ENCODE measurements at regions not wholly inside any gene's neighbourhood (a gene's known extent, or its start where the extent isn't known, plus 50 kb on each side); places are given as distances from the start of the nearest gene placed in this dataset.

DNA sequence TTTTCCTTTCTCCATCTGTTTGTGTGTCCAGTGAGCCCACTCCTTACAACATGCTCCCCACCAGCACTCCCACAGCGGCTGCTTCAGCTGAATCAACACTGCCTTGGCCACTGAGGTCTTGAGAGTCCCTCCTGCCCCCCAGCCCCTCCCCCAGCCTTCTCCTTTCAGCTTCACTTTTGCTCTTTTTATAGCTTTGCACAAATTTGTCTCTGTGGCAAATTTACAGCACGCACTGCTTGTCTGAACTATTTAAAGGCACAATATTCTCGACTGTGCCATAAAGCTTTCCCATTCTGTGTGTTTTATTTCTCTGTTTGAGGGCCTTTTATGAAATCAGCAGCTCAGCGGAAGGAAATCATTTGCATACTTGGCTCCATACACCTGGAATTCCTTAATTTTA lies 579.3 kb downstream of the TOX3 start:
- FAIRE-seq = no peak

GRCh38 chr16:51960931-51961330 lies 586.0 kb downstream of the TOX3 start:
- FAIRE-seq = no peak

DNA sequence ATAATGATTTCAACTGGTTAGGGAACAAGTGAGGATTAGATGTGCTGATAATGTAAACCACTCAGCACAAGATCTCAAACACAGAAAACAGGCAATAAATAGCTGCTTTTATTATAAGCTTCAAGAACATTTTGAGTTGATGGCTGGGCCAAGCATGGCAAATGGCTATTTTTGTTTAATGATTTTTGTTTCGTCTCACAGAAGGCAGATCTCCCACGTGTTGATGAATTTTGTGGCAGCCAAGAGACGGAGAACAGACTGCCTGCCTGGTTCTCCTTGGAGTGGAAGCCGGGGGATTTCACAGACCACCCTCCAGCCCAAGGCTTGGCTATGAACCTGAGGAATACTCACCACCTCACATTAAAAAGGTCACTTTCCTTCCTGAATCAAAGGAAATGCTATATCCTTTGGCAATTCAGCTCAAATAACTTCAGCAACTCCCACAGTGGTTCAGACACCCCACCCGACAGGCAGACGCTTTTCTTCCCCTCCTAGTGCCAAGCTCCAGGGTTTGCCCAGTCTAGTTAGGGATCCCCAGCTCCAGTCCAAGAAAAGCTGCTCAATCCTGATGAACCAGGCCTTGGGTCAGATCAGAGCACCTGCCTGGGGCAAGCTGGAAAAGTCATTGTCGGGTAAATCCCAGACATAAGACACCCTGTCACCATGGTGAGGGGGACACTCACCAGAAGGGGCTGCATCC lies 593.5 kb downstream of the TOX3 start:
- FAIRE-seq = no peak

DNA sequence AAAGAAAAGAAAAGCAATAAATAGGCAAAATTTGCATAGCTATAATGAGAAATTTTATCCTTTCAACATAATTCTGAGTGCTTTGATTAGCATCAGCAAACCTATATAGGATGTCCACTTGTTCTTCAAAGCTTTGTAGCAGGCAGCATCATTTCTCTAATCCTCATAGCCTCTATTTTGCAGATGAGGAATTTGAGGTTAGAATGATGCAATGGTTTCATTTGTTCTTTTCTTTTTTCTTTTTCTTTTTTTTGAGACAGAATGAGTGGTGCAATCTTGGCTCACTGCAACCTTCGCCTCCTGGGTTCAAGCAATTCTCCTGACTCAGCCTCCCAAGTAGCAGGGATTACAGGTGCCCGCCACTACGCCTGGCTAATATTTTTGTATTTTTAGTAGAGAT lies 594.4 kb downstream of the TOX3 start:
- no peak for FAIRE-seq

DNA sequence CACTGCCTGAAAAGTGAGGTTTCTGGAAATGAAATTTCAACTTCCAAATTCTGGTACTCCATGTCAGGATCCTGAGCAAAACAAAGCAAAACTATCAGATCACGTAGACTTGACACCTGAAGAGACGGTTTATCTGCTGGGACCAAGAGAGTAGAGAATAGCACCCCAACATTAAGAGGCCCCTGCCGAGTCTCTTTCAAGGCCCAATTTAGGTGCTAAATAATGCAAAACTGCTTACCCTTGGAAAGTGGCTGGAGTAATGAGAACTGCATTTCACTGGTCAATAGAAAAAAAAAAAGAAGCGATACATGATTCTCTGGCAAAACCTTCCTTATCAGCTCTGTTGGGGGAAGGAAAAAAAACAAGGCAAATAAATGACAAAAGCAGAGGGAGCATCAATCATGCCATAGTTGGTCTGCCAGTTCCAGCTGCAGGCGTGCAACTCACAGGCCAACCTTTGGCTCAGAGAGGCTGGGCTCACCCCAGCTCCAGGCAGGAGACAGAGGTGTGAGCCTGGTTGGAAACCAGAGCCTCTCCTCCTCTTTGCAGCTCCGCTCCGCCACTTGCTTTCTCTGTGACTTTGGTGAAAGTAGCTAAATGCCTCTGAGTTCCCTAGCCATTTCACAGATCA lies 595.2 kb downstream of the TOX3 start:
- FAIRE-seq = no peak

- FAIRE-seq = no peak
Observed at GRCh38 chr16:51950118-51950780, 596.7 kb downstream of the TOX3 start.

- no peak for FAIRE-seq
Observed at GRCh38 chr16:51949282-51949681, 597.7 kb downstream of the TOX3 start.

DNA sequence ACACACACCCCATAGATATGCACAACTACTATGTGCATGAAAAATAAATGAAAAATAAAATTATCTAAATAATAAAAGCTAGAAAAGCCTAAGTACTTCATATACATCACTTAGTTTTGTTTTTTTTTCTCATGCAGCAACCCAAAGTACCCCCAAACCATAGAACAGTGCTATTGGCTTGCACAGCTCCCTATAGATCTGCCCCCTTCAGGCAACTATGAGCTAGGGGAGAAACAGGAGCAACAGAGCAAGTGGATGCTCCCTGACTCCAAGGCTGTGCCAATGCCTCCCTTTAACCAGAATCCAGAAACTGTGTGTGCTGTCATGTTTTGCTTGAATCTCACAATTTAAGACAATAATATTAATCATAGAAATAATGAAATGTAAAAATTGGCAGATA lies 605.5 kb downstream of the TOX3 start:
- no peak for FAIRE-seq

GRCh38 chr16:51940183-51940582 lies 606.8 kb downstream of the TOX3 start:
- FAIRE-seq = no peak

- FAIRE-seq = no peak
Observed at GRCh38 chr16:51939378-51939871, 607.5 kb downstream of the TOX3 start.

DNA sequence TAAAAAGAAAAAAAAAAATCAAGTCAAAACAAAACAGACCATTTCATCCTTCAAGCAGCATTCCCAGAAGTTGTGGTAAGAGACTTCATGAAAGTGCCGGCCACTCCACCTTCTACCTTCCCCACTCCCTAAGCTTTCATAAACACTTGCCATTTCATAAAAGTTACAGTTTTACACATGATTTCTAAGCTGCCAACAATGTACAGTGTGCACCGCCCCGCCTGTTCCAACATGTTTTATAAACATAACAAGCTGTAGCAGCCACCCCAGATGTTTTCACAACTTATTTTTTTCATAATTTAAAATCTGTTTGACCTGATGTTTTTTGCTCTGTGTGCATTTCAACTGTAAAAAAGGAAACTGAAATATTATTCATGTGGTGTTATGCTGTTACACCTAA lies 608.1 kb downstream of the TOX3 start:
- no peak for FAIRE-seq

- no peak for FAIRE-seq
Observed at GRCh38 chr16:51937771-51938170, 609.2 kb downstream of the TOX3 start.

DNA sequence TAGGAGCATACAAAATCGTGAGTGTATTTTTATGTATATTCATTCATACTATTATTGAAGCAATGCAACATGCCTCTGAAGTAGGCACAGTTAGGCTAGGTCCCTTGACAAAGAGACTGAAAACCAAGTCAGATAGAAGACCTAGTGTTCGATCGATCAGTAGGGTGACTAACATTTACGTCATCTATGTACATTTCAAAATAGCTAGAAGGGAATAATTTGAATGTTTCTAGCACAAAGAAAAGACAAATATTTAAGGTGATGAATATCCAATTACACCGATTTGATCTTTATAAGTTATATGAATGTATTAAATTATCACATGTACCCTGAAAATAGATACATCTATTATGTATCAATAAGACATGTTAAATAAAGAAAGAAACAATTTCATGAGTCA lies 610.1 kb downstream of the TOX3 start:
- FAIRE-seq = no peak

- FAIRE-seq = no peak
Observed at GRCh38 chr16:51932317-51932716, 614.6 kb downstream of the TOX3 start.

GRCh38 chr16:51931653-51932052 lies 615.3 kb downstream of the TOX3 start:
- FAIRE-seq = no peak

DNA sequence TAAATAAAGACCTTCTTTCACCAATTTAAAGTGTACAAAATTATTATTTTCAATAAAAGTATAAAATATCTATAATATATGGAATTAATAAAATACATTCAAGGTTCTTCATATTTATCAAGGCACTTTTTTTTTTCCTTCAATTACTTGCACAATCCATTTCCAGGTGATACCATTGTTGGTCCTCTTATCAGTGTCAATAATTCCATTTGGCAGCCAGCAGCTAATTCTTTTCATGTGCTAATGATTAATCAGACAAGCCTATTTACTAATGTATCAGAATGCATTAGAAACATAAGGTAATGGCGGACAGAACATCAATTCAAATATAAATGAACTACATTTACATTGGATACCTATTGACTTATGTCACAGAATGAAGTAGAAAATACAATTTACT lies 622.2 kb downstream of the TOX3 start:
- FAIRE-seq = no peak

GRCh38 chr16:51922476-51922875 lies 624.5 kb downstream of the TOX3 start:
- no peak for FAIRE-seq

DNA sequence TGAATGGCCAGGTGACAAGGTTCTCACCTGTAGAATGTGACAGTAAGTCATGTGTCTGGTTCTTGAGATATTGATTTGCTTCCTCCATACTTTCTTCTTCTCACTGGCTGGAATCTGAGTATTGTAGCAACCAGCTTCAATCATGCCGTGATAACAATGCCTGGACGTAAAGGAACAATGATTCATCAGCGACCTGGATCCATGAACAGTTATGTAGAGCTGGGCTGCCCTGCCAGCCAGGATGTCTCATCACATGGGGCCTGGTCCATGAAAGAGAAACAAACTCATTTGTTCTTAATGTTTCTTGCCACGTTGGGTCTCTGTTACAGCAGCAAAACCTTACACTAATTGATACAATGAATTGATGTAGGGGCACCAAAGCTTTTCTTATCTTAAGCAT lies 627.2 kb downstream of the TOX3 start:
- FAIRE-seq = no peak

DNA sequence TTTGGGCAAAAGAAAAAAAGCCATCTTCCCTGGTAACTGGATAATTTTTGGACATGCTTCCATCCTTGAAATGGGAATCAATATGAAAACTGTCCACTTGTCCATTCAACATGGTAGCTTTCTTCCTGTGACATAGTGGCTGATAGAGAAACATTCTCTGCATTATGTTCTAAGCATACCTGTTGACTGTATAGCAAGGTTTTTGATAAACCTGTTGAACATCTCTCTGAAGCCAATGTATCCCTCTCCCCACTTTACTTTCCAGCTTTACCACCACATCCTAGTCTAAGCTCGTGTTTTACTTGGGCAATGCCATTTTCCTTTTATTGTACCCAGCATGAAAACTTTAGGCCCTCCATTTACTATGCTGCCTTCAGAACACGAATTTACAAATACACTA lies 630.1 kb downstream of the TOX3 start:
- FAIRE-seq = no peak

DNA sequence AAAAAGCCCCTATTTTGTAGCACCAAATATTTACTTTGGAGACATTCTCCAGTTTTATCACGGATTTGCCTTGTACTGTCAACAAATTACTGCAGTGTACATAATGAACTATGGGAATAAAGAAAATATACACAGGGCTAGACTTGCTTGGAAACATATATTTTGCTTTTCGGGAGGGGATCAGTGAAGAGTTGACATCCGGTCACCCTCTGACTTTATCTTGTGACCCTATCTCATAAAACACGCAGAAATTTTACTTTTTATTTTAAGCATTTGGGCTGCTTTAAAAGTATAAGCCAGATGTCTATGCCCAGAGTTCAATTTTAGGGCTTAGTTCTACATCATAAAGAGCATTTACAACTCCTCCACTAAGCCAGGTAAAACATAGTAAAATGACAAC lies 630.7 kb downstream of the TOX3 start:
- FAIRE-seq = no peak

DNA sequence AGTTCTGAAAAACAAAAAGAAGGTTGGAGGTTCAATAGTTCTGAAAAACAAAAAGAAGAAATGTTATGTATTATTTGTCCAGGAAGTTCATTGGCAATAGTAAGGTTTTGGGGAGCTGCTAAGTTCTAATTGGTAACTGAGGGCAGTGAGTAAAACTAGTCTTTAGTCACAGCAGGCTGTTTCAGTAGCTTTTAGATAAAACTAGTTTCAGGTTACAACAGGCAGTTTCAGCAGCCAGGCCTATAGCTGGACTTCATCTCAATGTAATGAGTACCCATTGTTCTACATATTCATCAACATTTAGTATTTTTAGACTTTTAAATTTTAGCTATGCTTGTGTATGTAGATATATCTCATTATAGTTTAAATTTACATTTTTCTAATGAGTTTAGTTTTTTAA lies 639.3 kb downstream of the TOX3 start:
- FAIRE-seq = no peak

DNA sequence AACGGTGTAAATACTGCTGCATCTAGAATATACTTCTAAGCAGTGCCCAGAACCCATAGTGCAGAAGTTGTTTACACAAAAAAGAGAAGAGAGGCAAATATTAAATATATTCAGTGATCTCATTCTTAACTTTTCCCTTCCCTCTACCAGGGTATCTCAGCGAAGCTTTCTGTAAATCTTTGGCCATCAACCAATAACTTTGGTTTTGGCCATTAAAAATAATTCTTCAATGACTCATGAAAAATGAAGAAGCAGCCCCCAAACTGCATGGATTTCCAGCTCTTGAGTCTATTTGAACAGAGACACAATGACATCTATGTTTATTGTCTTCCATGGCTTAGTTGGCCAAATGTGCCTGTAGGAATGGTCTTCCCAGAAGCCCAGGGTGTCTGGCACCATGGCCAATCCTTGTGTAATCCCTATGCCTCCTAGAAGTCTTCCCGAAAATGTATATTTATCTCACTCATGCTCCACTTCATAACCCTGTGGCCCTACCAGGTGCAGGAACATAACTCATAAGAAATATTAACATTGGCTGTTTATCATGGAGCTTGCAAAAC lies 646.6 kb downstream of the TOX3 start:
- FAIRE-seq = no peak

DNA sequence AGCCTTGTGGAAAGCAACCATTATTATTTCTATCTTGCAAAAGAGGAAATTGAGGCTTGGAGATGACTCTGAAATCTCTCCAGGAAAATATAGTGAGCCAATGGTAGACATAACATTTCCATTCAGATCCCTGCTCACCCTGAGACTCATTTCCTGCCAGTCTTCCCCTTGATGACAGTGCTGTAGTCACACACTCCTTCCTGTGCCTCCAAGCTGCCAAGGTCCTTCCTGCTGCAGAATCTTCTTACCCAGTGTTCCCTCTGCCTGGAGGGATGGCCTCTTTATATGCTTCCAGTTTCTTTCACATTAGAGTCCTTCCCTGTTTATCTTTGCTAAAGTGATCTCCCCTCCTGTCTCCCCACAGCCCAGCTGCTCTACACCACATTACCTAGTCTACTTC lies 648.1 kb downstream of the TOX3 start:
- FAIRE-seq = no peak

GRCh38 chr16:51896013-51896412 lies 650.9 kb downstream of the TOX3 start:
- no peak for FAIRE-seq

Data from A204.1 (cell line).